PFSK-1 (cell line): ENCODE measurements at regions not wholly inside any gene's neighbourhood (a gene's known extent, or its start where the extent isn't known, plus 50 kb on each side); places are given as distances from the start of the nearest gene placed in this dataset.

Experiments
- REST ChIP-seq, 2 experiments: IDR thresholded peaks; 2 replicates each; pipeline versions ENCODE4 v1.6.1 to v1.8.0; 2011 to 2012; ENCODE audit warnings: low read depth in 2 of 2, low read length in 2 of 2, control low read depth in 1 of 2, inconsistent platforms in 1 of 2, mild to moderate bottlenecking in 1 of 2, moderate library complexity in 1 of 2; ENCODE audit not compliant: insufficient read depth in 1 of 2
- SIN3A ChIP-seq: IDR thresholded peaks from 2 replicates; pipeline ENCODE4 v1.6.1; 2012; ENCODE audit warnings: mild to moderate bottlenecking, low read length, moderate library complexity, borderline replicate concordance; ENCODE audit not compliant: insufficient read depth
- TAF1 ChIP-seq: IDR thresholded peaks from 2 replicates; pipeline ENCODE4 v1.6.1; 2012; ENCODE audit warnings: low read length, control low read depth, borderline replicate concordance; ENCODE audit not compliant: insufficient read depth

- TF ChIP-seq TAF1 = no peak
- TF ChIP-seq SIN3A = no peak
- TF ChIP-seq REST (IDR thresholded peaks at IDR 0.05; ENCODE audit: insufficient read depth in 1 of 2, low read depth in 2 of 2, low read length in 2 of 2) = no peak
Observed at GRCh38 chr3:81354119-81354518, 407.3 kb downstream of the GBE1 start.
